ENCODE measurements at regions not wholly inside any gene's neighbourhood (a gene's known extent, or its start where the extent isn't known, plus 50 kb on each side); places are given as distances from the start of the nearest gene placed in this dataset.
A peak's percentile ranks its signal among the peaks of the same experiment; 100 is the strongest.
"Not testable (repeated sequence)": the region's sequence is repeated elsewhere in the genome, so short reads cannot be mapped to it uniquely, and the experiment has no call there.

GRCh38 chr9:81321551-81321950 is 367.8 kb downstream of the TLE1 start:
- DNase-seq, result no peak

- no peak for DNase-seq
These were observed 368.4 kb downstream of the TLE1 start for GRCh38 chr9:81320909-81321482.

DNA sequence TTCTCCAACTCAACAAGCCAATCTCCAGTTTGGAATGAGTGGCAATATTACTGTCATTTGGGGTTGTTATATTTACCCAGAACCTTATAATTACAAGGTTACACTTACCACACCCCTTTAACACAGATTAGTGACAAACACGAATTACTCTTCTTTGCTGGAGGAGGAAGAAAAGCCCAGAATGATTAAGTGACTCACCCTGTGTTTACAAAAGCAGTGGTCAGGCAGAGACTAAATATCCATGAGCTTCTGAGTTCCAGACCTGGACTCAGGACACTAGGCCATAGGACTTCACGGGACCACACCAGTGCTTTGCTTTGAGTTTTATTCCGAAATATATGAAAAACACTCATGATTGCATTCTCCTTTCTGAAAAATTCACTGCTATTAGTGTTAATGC is 370.8 kb downstream of the TLE1 start:
- peak; percentile 22 for DNase-seq

- no peak for DNase-seq
These were observed 371.4 kb downstream of the TLE1 start for GRCh38 chr9:81317939-81318338.

DNA sequence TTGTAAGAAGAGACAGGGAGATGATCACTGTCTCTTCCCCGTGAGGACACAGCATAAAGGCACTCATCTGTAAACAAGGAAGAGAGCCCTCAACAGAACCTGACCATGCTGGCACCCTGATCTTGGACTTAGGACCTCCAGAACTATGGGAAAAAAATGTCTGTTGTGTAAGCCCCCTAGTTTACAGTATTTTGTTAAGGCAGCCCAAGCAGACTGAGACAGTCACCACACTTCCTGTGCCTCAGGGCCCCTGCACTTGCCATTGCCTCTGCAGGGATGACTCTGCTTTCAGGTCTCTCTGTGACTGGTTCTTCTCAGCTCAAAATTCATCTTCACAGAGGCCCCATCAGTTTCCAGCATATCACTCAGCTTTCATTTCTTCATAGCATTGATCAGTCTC is 372.1 kb downstream of the TLE1 start:
- no peak for DNase-seq

- peak; percentile 57 for DNase-seq
These were observed 374.9 kb downstream of the TLE1 start for GRCh38 chr9:81314490-81314889.

GRCh38 chr9:81313877-81314276 is 375.5 kb downstream of the TLE1 start:
- DNase-seq, result no peak

GRCh38 chr9:81312346-81312745 is 377.0 kb downstream of the TLE1 start:
- DNase-seq, result no peak

DNA sequence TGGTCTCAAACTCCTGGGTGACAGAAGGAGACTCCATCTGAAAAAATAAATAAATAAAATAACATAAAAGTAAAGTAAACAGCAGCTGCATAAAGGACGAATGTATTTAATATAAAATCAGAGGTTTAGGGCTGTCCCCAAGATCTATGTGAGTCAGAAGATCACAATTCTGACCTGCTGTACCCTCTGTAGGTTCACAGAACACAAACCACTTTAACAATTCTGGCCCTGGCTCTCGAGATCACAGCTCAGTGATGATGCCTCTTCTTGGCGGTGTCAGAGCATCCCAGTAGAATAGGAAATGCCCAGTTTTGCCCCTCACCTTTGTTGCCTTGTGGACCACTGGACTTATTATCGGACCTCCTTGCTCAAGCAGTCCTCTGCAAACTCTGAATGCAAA is 380.9 kb downstream of the TLE1 start:
- DNase-seq, result no peak

DNA sequence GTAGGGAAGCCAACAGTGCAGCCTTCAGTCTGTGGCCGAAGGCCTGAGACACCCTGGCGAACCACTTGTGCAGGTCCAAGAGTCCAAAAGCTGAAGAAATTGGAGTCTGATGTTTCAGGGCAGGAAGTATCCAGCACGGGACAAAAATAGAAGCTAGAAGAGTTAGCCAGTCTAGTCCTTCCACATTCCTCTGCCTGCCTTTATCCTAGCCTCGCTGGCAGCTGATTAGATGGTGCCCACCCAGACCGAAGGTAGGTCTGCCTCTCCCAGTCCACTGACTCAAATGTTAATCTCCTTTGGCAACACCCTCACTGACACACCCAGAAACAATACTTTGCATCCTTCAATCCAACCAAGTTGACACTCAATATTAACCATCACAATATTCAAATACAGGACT is 381.6 kb downstream of the TLE1 start:
- not testable (repeated sequence) for DNase-seq

- peak; percentile 63 for DNase-seq
These were observed 383.7 kb downstream of the TLE1 start for GRCh38 chr9:81305561-81306182.

DNA sequence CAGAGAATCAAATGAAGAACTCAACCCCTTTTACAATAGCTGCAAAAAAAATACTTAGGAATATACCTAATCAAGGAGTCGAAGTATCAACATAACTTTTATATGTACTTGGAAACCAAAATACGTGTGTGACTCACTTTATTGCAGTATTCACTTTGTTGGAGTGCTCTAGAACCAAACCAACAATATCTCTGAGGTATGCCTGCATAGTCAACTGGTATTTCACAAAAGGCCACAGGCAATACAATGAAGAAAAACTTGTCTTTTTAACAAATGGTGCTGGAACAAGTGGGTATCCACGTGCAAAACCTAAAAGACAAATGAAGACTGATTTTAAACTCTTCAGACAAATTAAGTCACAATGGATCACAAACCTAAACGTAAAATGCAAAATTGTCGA is 385.7 kb downstream of the TLE1 start:
- DNase-seq, result no peak

DNA sequence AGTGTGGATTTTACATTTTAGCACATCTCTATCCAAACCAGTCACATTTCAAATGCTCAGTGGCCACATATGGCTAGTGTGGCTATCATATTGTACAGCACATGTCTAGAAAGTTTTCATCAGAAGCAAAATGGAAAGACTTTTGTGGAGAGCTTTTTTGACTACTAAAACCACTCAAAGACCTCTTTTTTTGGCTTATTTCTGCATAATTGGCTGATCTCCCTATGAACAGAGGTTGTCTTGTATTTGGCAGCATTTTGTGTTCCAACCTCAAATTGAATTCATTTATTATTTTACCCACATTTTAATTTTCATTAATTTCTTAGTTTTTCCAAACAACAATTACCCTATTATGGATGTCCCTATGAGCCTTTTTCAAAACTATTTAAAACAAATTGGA is 395.7 kb downstream of the TLE1 start:
- no peak for DNase-seq

DNA sequence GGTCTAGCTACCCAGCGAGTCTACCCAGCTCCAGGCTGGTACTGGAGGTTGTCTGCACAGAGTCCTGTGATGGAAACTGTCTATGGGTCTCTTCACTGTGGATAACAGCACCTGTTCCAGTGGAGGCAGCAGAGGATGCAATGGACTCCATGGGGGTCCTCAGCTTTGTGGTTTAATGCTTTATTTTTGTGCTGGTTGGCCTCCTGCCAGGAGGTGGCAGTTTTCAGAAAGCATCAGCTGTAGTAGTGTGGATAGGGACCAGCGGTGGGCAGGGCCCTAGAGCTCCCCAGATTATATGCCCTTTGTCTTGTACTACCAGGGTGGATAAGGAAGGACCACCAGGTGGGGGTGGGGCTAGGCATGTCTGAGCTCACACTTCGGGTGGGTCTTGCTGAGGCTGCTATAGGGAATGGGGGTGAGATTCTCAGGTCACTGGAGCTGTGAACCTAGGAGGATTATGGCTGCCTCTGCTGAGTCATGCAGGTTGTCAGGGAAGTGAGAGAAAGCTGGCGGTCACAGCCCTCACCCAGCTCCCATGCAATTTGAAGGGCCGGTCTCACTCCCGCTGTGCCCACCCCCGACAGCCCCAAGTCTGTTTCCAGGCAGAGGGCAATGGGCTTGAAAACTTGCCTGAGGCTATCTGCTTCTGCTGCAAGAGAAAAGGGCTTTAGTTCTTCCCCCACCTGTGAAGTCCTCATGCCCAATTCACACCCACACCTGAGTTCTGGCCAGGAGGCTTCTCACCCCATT is 397.1 kb downstream of the TLE1 start:
- peak; percentile 34 for DNase-seq

DNA sequence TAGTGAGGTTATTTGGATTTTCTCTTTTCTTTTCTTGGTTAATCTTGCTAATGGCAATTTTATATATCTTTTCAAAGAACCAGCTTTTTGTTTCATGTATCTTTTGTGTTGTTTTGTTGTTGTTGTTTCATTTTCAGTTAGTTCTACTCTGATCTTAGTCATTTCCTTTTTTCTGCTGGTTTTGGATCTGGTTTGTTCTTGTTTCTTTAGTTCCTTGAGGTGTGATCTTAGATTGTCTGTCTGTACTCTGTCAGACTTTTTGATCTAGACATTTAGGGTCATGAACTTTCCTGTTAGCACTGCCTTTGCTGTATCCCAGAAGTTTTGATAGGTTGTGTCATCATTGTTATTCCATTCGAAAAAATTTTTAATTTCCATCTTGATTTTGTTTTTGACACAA is 399.7 kb downstream of the TLE1 start:
- peak; percentile 59 for DNase-seq

GRCh38 chr9:81268048-81268447 is 421.3 kb downstream of the TLE1 start:
- DNase-seq, result no peak

DNA sequence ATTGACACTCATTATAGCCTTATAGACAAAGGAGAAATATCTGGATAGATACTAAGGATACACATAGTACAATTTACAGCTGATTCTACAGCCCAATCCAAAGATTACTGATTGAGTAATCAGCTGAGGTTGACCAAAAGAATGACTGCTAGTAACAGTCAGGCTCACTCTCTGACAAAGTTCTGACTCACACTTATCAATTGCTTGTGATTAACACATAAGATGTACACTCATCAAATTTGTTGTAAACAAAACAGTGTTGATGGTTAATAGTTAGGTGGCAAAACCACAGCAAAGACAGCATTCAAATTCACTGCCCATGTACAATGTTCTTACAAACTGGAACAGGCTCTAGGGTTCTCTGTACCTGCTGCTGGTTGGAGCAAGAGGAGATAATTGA is 422.7 kb downstream of the TLE1 start:
- peak; percentile 66 for DNase-seq

DNA sequence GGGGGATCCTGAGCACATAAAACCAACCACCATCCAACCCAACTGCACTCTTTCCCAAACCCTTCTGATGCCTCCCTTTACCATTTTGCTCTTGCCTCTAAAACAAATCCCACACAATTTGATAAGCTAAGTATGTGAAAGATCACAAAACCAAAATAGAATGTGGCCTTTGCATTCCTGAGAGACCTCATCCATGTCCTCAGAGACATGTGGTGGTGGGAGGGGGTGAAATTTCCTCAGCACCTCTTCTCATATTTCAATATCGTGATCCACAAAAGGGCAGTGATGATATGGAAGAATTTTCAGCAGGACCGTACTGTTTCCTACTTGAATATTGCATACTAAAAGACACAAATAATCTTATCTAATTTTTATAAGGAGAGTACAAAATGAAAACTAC is 423.3 kb downstream of the TLE1 start:
- DNase-seq, result no peak

- peak; percentile 30 for DNase-seq
These were observed 424.8 kb downstream of the TLE1 start for GRCh38 chr9:81264516-81264915.

DNA sequence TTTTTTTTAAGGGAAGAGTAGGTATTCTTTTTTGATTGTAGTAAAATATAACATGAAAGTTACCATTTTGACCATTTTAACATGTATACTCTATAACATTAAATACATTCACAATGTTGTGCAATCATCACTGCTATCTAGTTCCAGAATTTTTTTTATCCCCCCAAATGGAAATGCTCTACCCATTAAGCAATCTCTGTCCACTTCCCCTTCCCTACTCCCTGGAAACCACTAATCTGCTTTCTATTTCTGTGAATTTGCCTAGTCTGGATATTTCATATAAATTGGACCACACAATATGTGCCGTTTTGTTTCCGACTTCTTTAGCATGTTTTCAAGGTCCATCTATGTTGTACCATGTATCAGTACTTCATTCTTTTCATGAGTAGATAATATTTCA is 429.5 kb downstream of the TLE1 start:
- DNase-seq, result peak; percentile 89

DNA sequence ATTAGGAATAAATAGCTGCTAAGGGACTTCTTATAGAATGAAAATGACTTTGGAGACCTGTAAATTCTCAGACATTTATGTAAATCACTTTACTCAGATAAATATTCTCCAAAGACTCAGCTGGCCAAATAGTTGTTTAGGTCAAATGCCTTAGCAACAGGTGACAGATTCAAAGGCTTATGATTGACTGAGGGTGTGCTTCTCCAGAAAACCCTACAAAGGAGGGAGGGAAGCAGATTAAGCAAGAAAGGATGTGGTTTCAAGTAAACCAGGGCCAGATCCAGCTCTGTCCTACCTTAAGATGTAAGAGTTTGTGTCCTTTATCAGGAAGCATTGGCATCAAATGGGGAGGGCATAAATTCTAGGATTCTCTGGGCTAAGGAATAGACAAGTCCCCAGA is 433.0 kb downstream of the TLE1 start:
- DNase-seq, result peak; percentile 54

GRCh38 chr9:81250606-81251005 is 438.7 kb downstream of the TLE1 start:
- DNase-seq, result no peak

DNA sequence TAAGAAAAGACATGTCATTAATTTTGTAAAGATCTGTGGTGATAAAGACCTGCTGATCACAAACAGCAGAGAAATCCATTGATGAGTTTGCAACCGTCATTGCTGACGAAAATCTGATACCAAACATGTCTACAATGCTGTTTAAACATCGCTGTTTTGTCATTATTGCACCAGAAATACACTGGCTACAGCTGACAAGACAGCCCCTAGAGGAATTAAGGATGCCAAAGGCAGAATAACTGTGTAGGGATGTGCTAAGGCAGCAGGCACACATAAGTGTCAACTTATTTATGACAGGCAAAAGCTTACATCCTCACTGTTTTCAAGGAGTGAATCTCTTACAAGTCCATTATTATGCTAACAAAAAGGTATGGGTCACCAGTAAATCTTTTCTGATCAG is 439.3 kb downstream of the TLE1 start:
- DNase-seq, result no peak

DNA sequence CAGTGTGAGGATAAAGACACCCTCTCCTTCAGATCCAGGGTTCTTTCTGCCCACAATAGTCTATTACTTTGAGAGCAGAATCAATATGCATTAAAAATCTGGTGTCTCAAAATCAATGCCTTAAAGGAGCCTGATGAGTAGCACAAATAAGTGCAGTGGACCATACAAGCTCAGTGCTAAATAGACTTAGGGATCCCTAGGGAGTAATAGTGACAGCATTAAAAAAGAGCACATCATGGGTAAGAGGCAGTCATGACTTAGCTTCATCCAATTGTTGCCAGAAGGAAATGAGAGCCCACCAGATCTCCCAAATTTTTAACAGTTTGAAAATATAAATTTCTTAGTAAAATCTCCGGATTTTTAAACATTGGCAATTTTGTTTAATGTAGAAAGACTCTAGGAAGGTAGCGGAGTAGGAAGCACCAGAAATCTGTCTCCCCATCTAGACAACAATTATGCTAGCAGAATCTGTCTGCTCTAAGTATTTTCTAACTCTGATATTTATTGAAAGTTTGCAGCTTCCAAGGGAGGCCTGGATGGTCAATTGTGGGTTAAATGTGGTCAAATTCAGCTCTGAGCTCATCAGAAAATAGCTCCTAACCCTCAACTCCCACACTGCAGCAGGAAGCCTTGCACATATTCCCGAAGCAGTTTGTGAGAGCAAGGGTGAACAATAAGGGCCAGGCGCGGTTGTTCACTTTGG is 443.9 kb downstream of the TLE1 start:
- peak; percentile 56 for DNase-seq

All from MV-4-11 (cell line).